ENCODE measurements at regions not wholly inside any gene's neighbourhood (a gene's known extent, or its start where the extent isn't known, plus 50 kb on each side); places are given as distances from the start of the nearest gene placed in this dataset.
"Not testable (repeated sequence)": the region's sequence is repeated elsewhere in the genome, so short reads cannot be mapped to it uniquely, and the experiment has no call there.

GRCh38 chr16:79404571-79404970 lies 196.0 kb downstream of the MAF start:
- no peak for DNase-seq

DNA sequence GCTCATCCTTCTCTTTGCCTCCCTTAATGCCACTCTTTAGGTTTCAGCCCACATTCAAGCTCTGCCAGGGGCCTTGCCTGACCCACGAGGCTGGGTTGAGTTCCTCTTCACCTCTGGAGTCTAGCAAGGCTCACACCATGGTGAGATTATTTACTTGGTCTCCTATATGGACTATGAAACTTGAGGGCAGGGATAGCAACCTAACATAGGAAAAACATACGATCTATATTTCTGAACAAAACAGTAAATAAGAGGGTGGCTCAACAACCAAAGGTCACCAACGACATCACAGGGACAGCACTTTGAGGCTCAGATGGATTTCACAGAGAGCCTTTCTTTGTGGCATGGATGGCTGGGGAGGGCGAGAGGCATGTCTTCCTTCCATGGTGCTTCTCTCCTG lies 197.0 kb downstream of the MAF start:
- DNase-seq: no peak

GRCh38 chr16:79402920-79403319 lies 197.6 kb downstream of the MAF start:
- no peak for DNase-seq

GRCh38 chr16:79402356-79402755 lies 198.2 kb downstream of the MAF start:
- DNase-seq: no peak

DNA sequence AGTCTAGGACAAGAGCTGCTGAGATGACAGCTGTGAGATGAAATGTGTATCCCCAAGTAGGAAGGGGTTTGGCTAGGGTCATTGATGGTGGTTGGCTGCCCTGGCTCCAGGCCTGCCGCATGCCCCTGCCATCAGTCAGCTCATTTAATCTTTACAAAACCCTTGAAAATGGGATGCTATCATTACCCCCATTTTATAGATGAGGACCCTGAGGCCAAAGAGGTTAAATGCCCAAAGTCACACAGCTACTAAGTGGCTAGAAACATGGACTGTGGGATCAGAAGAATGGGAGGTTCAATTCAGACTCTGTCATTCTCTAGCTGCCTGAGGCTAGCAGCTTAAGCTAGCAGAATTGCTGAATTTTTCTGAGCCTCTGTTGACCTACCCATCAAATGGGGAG lies 198.8 kb downstream of the MAF start:
- no peak for DNase-seq

DNA sequence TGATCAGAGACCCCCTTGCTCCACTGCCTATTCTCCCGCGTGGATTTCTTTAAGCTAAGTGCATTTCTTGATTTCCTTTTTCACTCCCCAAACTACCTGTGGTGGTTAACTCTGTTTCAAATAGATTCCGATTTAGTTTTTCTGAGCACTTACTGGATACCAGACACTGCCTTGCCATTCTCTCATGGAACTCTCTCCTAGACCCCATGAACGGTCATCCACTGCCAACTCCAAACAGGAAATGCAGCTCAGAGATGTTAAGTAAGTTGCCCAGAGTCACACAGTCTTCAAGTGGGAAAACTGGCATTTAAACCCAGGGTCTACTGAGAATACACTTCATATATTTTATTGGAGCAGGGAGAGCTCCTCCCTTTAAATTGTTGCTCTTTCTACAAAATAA lies 199.4 kb downstream of the MAF start:
- DNase-seq: no peak

DNA sequence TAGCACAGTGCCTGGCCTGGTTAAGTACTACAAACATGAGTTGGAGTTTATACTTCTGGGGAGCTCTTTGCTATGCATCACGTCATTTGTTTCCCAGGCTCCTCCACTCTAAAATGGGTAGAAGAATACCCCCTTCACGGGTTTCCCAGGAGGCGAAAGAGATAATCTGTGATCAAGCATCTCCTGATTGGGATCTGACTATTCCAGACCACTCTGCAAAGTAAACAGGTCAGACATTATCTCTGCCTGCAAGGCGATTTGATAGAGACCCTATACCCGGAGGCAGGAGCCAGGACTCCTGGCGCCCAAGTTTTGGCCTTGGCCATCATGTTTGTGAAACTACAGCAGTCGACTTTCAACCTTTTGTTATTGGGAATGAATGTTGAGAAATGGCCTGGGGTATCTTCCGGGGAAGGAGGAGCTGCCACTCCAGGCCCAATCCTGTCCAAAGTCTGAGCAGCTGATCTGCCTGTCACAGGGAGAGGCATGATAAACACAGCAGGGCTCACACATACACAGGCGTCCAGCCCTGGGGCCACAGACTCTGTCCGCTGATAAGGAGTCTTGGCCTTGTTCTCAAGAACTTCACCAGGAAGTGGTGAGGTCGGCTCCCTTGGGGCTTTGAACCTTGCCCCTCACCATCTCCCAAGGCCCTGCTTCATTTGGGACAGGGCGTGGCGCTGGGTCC lies 199.9 kb downstream of the MAF start:
- DNase-seq: no peak

DNA sequence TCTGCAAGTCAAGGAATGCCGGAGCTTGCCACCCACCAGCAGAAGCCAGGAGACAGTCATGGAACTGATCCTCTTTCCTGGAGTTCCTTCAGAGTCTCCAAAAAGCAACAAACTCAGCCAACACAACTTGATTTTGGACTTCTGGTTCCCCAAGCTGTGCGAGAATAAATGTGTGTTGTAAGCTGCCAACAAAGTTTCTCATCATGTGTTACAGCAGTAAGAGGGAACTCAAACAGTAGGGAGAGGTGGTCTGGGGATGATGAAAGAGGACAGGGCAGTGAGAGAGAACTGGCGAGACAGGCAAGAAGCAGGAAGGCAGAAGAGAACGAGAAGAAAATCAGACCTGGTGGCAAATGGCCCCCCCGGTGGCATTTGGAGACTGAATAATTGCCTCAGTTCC lies 204.9 kb downstream of the MAF start:
- no peak for DNase-seq

DNA sequence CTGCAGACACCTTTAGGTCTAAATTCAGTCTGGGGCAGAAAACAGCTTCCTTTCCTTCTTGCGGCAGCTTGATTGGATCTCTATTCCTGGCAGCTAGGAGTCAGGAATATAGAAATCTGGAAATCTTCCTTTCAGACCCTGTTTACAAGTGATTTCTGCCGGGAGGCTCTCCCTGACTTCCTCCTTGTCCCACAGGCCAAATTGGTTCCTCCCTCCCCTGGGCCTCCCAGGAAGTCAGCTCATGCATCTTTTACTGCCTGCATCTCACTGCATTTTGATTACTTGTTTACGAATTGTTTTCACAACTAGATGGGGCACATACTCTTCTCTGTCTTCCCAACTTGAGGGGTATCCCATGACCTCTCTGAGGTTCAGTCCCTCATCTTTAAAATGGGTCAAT lies 206.3 kb downstream of the MAF start:
- DNase-seq: no peak

DNA sequence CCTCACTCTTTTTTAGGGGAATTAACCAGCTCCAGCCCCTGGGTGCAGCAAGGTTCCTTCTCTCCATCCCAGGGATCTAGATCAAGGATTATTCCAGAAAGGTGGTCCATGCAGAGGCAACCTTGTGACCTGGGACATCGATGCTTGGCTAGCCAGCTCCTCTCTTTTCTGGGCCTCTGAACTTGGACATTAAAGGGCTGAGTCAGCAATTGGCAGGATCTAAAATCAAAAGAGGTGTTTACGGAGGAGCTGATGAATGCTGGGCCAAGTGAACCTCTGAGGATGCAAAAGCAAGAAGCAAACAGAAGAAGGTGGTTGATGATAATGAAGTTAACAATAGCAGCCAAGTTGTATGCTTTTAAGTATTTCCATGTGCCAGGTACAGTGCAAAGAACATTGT lies 207.0 kb downstream of the MAF start:
- DNase-seq: no peak

DNA sequence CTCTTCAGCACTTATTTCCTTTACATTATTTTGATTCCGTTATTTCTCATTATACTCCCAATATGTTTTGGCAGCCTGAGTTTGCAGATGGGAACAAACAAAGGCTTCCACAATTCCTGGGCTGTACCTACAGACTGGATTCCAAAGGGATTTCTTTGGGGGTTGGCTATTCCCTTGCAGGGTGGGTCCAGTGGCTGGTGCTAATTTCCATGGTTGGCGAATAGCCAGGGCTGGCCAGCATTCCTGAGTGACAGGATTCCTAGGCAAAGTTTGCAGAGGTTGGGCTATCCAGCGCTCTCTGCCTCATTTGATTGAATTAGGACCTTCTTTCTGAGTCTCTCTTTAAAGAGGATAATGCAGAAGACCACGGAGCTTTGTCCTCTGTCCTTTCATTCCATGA lies 207.4 kb downstream of the MAF start:
- DNase-seq: no peak

- DNase-seq: no peak
Measured at GRCh38 chr16:79392081-79392480, 208.5 kb downstream of the MAF start.

- no peak for DNase-seq
Measured at GRCh38 chr16:79391395-79391794, 209.1 kb downstream of the MAF start.

DNA sequence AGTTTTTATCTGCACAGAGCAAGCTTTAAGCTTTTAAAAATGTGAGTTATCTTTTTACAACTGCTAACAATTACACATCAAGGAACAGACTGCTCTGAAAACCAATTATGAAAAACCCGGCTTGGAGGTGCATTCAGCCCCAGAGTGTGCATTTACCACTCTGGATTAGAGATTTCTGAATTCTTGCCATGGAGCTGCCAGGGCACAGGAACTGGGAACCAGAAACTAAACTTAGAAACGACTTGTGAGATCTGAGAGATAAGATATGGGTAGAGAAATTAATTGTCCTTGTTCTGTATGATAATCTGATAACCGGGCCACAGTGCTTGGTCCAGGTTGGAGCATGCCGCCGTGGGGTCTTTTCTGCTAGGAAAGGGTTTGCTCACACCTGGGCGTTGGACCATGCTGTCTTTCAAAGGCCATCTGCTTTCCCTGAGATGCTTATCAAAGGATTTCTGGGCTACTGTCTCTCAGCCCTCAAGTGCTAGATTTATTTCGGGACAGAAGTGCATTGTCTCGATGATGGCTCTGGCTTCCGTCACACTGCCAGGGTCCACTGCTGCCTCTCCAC lies 210.0 kb downstream of the MAF start:
- no peak for DNase-seq

- no peak for DNase-seq
Measured at GRCh38 chr16:79388396-79388795, 212.1 kb downstream of the MAF start.

DNA sequence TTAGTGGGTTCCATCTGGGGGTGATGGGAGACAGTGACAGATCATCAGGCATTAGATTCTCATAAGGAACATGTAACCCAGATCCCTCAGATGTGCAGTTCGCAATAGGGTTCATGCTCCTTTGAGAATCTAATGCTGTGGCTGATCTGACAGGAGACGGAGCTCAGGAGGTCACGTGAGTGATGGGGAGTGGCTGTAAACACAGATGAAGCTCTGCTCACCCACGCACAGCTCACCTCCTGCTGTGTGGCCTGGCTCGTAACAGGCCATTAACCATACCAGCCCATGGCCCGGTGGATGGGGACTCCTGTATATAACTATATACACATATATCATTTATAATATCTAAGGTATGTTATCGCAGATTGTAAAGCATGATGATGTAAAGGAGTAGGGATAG lies 214.2 kb downstream of the MAF start:
- DNase-seq: no peak

DNA sequence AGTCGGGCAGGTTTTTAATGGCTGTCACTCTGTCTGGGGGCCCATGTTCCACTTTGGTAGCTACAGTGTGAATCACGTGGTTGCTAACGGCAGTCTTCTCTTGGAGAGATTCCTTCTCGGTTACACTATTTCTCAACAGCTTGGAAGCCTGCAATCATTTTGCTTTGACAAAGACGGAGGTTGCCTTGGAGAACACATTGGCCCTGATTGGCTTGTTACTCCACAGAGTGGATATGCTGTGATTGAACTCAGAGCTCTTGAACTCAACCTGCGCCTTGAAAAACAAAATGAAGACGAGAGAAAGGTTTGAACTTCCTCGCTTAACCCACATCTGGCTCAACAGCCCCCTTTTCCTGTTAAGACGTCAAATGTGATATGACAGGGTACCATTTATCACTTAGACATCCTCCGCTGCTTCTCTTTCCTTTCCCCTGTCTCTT lies 218.9 kb downstream of the MAF start:
- DNase-seq: no peak

- DNase-seq: no peak
Measured at GRCh38 chr16:79380995-79381602, 219.4 kb downstream of the MAF start.

DNA sequence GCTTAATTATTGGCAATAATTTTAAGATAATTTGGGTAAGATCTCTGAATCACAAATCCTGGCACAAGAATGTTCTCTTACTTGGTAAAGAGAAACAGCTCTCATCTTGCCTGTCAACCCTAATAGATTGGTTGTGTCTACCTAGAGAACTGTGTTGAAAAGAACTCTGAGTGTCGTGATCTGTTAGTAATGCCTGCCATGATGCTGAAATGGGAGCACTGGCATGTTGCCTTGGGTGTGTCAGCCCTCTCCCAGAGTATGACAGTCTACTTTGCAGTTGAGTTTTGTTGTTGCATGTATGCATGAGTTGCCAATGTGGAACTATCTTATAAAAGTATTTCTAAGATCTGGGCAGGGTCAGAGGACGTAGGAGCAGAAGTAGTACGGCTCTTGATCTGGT lies 221.4 kb downstream of the MAF start:
- DNase-seq: no peak

DNA sequence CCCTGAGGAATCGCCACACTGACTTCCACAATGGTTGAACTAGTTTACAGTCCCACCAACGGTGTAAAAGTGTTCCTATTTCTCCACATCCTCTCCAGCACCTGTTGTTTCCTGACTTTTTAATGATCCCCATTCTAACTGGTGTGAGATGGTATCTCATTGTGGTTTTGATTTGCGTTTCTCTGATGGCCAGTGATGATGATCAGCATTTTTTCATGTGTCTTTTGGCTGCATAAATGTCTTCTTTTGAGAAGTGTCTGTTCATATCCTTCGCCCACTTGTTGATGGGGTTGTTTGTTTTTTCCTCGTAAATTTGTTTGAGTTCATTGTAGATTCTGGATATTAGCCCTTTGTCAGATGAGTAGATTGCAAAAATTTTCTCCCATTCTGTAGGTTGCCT lies 223.5 kb downstream of the MAF start:
- DNase-seq: not testable (repeated sequence)

- DNase-seq: no peak
Measured at GRCh38 chr16:79375351-79375750, 225.2 kb downstream of the MAF start.

DNA sequence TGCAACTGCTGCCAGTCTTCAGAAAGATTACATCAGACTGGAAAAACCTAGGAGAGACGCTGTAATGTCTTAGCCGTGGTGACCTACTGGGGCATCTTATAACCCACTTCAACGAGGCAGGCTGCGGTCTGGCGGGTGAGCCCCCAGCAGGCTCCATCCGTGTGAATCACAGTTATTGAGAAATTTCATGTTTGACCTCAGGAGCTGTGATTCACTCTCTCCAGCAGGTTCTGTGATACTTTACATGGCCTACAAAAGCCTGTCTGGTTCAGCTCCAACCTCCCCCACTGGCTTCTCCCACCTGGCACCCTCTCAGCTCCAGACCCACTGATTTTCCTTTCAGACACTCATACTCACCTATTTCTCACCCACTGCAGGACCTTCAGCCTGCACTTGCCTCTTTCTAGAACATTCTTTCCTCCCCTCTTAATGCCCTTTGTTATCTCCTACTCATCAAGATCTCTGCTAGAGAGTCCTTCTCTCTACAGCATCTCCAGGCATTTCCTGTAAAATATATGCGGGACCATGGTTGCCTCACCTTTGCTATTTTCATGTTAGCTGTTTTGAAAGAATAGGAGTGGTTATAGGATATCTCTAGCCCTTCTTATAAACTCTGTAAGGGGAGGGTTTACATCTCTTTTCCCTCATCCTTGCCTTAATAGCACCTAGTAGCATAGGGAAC lies 227.9 kb downstream of the MAF start:
- no peak for DNase-seq

- DNase-seq: no peak
Measured at GRCh38 chr16:79370736-79371135, 229.8 kb downstream of the MAF start.

DNA sequence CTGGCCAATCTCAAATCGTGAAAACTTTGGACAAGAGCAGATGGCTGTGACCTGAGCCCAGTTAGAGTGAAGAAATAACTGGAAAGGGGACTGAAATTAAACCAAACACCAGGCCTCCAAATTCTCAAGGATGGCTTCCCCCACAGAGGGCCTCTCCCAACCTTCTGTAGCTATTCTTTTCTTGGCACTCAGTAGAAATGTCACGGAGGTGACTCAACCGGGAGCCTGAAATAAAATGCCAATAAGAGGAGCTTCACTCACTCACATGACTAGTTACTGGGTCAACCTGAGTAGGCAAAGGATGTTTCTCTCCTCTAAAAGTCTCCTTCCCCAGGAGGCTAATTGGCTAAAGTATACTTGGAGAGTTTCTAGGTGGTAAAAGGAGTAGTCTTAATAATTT lies 230.7 kb downstream of the MAF start:
- no peak for DNase-seq

All from DMS153 (cell line).